Kidney tubule cell (primary cell): ENCODE measurements at regions not wholly inside any gene's neighbourhood (a gene's known extent, or its start where the extent isn't known, plus 50 kb on each side); places are given as distances from the start of the nearest gene placed in this dataset.

Source experiments
- DNase-seq: peaks from one replicate; pipeline ENCODE4 v3.0.0-alpha.2; 2018; ENCODE audit warnings: low spot score

- DNase-seq = no peak
These were observed 752.9 kb upstream of the CT83 start for GRCh38 chrX:117215683-117216082.

- no peak for DNase-seq
These were observed 733.7 kb upstream of the CT83 start for GRCh38 chrX:117196481-117196880.

- DNase-seq = no peak
These were observed 684.5 kb upstream of the CT83 start for GRCh38 chrX:117147249-117147648.

DNA sequence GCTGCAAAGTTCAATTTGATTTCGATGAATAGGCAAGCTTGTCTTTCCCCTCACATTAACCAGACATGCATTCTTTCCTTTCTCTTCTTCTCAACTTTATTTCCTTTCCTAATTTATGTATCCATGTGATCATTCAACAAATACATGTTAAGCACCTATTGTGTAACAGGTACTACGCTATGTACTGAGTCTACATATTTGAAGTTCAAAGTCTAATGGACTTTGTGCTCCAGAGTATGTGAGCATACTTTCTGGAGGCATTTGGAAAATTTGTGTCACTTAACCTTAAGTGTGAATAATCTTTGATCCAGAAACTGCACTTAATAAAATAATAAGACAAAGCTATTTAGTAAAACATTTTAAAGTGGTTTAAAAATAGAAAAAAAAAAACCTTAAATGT, 675.3 kb upstream of the CT83 start:
- DNase-seq = no peak

GRCh38 chrX:117134983-117135382, 672.2 kb upstream of the CT83 start:
- DNase-seq = no peak

DNA sequence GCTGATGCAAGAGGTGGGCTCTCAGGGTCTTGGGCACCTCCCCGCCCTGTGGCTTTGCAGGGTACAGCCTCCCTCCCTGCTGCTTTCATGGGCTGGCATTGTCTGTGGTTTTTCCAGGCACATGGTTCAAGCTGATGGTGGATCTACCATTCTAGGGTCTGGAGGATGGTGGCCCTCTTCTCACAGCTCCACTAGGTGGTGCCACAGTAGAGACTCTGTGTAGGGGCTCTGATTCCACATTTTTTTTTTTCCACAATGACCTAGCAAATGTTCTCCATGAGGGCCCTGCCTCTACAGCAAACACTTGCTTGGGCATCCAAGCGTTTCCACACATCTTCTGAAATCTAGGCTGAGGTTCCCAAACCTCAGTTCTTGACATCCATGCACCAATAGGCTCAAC, 657.9 kb upstream of the CT83 start:
- DNase-seq = no peak

DNA sequence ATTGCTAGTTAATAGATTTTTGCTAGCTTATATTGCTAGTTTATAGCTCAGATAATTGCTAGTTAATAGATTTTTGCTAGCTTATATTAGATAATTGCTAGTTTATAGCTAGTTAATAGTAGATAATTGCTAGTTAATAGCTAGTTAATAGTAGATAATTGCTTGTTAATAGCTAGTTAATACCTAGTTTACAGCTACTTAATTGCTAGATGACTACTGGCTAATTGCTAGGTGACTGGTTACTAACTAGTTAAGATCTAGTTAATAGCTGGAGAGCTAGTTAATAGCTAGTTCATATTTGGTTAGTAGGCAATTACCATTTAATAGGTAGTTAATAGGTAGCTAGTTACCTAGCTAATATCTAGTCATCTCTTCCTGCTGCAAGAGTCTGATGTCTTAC, 633.8 kb upstream of the CT83 start:
- DNase-seq = no peak

DNA sequence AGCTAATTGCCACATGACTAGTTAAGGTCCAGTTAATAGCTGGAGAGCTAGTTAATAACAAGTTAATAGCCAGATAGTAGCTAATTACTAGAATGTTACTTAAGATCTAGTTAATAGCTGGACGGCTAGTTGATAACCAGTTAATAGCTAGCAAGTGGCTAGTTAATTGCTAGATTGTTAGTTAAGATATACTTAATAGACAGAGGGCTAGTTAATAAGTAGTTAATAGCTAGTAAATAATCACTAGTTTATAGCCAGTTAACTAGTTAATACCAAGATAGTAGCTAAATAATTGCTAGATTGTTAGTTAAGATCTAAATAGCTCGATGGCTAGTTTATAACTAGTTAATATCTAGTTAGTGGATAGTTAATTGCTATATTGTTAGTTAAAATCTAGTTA, 632.6 kb upstream of the CT83 start:
- DNase-seq = no peak

DNA sequence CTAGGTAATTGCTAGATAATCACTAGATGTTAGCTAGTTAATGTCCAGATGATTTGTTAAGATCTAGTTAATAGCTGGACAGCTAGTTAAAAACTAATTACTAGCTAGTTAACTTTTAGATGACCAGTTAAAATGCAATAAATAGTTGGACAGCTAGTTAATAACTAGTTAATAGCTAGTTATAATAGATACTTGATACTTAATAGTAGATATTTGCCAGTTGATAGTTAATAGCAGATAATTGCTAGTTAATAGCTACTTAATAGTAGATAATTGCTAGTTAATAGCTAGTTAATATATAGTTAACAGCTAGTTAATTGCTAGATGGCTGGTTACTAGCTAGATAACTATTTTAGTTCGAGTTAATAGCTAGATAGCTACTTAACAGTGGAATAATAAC, 631.4 kb upstream of the CT83 start:
- DNase-seq = no peak

DNA sequence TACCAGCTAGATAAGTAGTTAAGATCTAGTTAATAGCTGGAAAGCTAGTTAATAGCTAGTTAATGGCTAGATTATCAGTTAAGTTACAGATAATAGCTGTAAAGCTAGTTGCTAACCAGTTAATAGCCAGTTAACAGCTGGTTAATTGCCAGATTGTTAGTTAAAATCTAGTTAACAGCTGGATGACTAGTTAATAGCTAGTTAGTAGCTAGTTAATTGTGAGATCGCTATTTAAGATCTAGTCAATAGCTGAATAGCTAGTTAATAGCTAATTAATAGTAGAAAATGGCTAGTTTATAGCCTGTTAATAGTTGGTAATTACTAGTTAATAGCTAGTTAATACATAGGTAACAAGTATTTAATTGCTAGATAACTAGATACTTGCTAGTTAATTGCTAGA, 630.5 kb upstream of the CT83 start:
- no peak for DNase-seq

GRCh38 chrX:117092641-117093040, 629.9 kb upstream of the CT83 start:
- DNase-seq = no peak

- DNase-seq = no peak
These were observed 600.4 kb upstream of the CT83 start for GRCh38 chrX:117063224-117063623.

DNA sequence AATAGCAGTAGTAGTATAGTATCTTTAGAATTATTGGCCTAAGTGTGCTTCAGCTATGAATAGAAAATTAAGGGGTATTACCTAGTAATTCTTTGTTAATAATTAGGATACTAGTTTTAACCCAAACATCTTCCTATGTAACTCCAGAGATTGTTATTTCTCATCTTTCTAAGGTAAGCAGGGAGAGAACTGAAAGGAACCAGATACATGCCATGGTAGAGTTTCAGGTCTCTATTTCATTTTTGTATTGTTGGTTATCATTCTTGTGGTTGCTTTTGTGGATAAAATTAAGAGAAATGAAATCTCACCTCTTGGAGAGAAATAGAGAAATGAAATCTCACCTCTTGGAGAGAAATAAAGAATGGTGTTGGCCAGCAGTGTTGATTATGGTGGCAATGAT, 597.1 kb upstream of the CT83 start:
- no peak for DNase-seq

DNA sequence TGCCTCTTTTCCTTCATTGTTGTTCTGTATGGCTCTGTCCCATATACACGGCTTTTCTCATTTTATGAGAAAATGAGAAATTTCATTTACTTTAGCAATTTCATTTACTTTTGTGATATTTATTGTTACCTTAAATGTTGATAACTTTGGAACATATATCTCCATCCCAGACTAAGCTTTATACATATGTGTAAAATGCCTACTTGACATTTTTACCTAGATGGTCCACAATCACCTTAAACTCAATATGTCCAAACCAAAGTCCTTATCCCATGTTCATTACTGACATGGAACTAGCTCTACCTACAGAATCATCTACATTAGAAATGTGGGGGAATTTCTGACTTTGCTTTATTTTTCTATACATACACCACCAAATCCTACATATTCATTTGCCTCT, 590.5 kb upstream of the CT83 start:
- no peak for DNase-seq

DNA sequence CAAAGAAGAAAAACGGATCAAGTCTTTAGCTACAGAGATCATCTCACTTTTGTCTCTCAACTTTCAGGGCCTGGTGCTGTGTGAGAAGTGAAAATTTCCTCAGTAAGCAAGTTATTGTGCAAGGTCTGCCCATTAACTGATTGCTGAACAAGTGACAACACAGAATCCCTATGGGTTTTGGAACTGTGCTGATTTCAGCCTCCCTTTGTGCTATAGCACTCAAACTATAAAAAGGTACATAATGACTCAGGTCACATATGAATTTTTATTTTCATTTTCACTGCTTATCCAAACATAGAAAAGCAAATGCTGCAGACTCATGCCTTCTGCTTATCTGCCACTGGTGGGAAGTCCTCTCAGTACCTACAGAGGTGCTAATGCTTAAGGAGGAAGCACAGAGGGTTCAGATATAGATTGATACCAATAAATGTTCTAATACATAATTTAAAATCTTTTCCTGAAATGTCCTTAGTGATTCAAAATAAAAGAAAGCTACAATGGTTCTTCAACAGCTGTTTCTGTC, 576.2 kb upstream of the CT83 start:
- no peak for DNase-seq

DNA sequence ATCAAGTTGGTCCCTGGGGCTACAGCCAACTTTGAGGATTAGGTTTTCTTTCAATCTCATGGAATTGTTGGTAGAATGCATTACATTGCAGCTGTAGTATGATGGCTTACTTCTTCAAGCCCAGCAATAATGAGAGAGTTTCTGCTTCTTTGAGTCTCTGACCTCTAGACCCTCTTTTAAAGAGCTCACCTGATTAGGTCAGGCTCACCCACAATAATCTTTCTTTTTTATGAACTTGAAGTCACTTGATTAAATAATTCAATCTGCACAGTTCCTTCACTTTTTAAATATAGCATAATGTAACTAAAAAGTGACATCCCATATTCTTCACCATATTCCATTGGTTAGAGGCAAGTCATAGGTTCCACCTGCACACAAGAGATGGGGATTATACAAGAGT, 547.5 kb upstream of the CT83 start:
- DNase-seq = no peak

DNA sequence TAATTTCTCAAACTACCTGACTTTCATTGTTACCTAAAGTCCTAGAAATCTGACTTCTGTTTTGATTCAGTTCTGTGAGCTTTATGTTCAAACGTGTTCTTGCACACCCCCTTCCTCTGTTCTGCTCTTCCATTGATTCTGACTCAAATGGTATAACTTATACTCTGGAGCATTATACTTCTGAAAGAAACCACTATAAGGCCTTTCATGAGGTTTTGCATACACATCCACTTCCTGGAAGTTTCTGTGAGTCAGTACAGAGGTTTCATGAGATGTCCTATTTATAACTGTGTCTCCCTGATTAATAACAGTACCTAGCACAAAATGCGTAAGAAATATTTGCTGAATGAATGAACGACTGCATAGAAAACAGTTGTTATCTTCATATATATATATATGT, 540.2 kb upstream of the CT83 start:
- DNase-seq = no peak

DNA sequence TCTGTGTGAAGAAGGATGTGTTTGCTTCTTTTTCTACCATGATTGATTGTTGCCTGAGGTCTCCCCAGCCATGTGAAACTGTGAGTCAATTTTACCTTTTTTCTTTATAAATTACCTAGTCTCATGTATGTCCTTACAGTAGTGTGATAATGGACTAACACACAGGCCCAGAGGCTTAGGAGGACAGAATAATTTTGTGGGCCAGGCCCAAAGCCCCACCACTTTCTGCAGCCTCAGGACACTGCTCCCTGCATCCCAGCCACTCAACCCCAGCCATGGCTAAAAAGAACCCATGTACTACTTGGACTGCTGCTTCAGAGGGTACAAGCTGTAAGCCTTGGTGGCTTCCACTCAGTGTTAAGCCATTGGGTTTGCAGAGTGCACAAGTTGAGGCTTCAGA, 512.7 kb upstream of the CT83 start:
- DNase-seq = no peak

GRCh38 chrX:116972362-116972761, 509.6 kb upstream of the CT83 start:
- DNase-seq = no peak

DNA sequence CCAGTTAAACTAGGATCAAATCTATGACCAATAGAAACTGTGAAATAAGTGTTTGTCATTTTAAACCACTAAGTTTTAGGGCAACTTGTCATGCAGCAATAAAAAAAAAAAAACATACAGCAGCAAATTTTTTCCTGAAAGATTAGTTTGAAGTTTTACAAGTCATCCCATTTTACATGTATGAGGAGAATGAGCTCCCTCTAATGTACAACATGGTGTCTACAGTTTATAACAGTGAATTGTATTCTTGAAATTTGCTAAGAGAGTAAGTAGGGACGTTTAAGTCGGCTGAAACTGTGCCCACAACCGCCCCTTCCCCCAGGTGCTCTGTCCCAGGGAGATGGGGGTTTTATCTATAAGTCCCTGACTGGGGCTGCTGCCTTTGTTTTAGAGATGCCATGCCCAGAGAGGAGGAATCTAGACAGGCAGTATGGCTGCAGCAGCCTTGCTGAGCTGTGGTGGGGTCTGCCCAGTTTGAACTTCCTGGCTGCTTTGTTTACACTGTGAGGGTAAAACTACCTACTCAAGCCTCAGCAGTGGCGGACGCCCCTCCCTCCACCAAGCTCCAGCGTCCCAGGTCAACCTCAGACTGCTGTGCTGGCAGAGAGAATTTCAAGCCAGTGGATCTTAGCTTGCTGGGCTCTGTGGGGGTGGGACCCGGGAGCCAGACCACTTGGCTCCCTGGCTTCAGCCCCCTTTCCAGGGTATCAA, 499.3 kb upstream of the CT83 start:
- DNase-seq = peak; percentile 6

- no peak for DNase-seq
These were observed 467.5 kb upstream of the CT83 start for GRCh38 chrX:116930311-116930710.

- DNase-seq = no peak
These were observed 434.8 kb upstream of the CT83 start for GRCh38 chrX:116897526-116897925.

DNA sequence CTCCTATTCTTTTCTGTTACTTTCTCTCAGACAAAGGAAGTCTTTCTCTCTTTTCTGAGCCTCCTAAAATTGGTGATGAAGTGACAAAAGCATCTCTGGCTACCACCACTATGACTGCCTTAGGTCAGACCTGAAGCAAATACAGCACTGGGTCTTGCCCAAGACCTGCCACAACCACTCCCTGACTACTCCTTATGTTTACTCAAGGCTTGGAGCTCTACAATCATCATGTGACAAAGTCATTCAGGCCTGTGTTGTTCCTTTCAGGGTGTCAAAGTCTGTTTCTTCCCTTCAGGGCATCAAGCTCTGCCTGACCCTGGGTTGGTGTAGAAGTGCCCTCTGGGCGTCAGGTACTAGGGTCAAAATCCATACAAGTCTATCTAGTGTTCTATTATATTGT, 419.2 kb upstream of the CT83 start:
- DNase-seq = no peak

DNA sequence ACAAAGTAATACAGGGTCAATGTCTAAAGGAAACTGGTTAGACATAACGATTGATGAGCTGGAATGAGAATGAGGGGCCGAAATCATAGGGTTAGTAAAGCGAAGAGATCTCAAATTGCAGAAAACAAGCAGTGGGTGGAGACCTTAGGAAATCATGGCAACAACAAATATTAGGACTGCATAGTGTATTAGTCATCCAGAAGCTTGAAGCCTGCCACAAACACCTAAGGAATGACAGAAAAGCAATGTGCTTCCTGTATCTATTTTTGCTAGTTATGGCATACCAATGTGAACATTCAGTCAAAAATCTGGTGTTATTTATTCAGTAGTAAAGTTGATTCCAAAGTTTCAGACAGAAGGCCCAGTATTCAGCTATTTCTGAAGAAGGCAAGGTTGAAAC, 410.9 kb upstream of the CT83 start:
- DNase-seq = peak; percentile 90
